Osteoblast (primary cell): ENCODE measurements at regions not wholly inside any gene's neighbourhood (a gene's known extent, or its start where the extent isn't known, plus 50 kb on each side); places are given as distances from the start of the nearest gene placed in this dataset.

Source experiments
- DNase-seq: peaks from one replicate; pipeline ENCODE4 v3.0.0; 2011; ENCODE audit warnings: low spot score, mixed read lengths; ENCODE audit not compliant: insufficient read length; ENCODE audit errors: missing footprints
- H2AFZ ChIP-seq: 2 replicates; pipeline ENCODE4 v1.6.0; 2011; ENCODE audit warnings: mild to moderate bottlenecking, low read length
- H3K27ac ChIP-seq: 2 replicates; pipeline ENCODE4 v1.5.1; 2011; ENCODE audit warnings: mild to moderate bottlenecking, low read depth, low read length, moderate library complexity
- H3K27me3 ChIP-seq: 2 replicates; pipeline ENCODE4 v1.6.0; 2012; ENCODE audit warnings: mild to moderate bottlenecking, control low read depth, inconsistent platforms, low read length, moderate library complexity; ENCODE audit not compliant: insufficient read depth
- H3K36me3 ChIP-seq: 2 replicates; pipeline ENCODE4 v1.5.1; 2011; ENCODE audit warnings: mild to moderate bottlenecking, low read length, control low read depth, moderate library complexity; ENCODE audit not compliant: insufficient read depth
- H3K4me1 ChIP-seq: 2 replicates; pipeline ENCODE4 v1.5.1; 2011; ENCODE audit warnings: mild to moderate bottlenecking, low read length, control low read depth, moderate library complexity; ENCODE audit not compliant: insufficient read depth
- H3K4me2 ChIP-seq: 2 replicates; pipeline ENCODE4 v1.6.0; 2011; ENCODE audit warnings: mild to moderate bottlenecking, low read length; ENCODE audit not compliant: insufficient read depth
- H3K4me3 ChIP-seq: fragments of 200-600 bp; sonication (generic); 3 replicates; pipeline ENCODE4 v1.5.1; 2012; ENCODE audit warnings: mild to moderate bottlenecking, low read length, inconsistent platforms; ENCODE audit not compliant: insufficient read depth
- H3K79me2 ChIP-seq: 2 replicates; pipeline ENCODE4 v1.6.0; 2012; ENCODE audit warnings: mild to moderate bottlenecking, low read length, control low read depth, inconsistent platforms; ENCODE audit not compliant: insufficient read depth
- H3K9me3 ChIP-seq: 2 replicates; pipeline ENCODE4 v1.5.1; 2011; ENCODE audit warnings: low read depth, low read length, control low read depth
- H4K20me1 ChIP-seq: 2 replicates; pipeline ENCODE4 v1.6.0; 2012; ENCODE audit warnings: mild to moderate bottlenecking, low read length, control low read depth; ENCODE audit not compliant: insufficient read depth
- CTCF ChIP-seq: IDR thresholded peaks from 2 replicates; pipeline ENCODE4 v1.5.1; 2011; ENCODE audit warnings: mild to moderate bottlenecking, low read depth, low read length, moderate library complexity; ENCODE audit errors: extremely low read depth

- peak overlapping the region; percentile 67 for H3K4me3 ChIP-seq
- peaks cover 85% of the 10 kb centered on the region for H3K4me1 ChIP-seq
- H4K20me1 ChIP-seq: no peaks in the 10 kb centered on the region
- H3K4me2 ChIP-seq: peak overlapping the region; percentile 91
- no peak for TF ChIP-seq CTCF
- no peak for DNase-seq
- peak overlapping the region; percentile 95 for H3K27ac ChIP-seq
- peaks cover 81% of the 10 kb centered on the region for H3K79me2 ChIP-seq
- no peaks in the 10 kb centered on the region for H3K27me3 ChIP-seq
- H3K9me3 ChIP-seq: no peaks in the 10 kb centered on the region
- H2AFZ ChIP-seq: no peak overlapping the region
- H3K36me3 ChIP-seq: peaks cover 9% of the 10 kb centered on the region
Observed at GRCh38 chr11:122202161-122202950, 86.3 kb upstream of the BLID start.

- Histone ChIP-seq H3K4me1 (peaks cover 85% of the 10 kb centered on the region), H4K20me1 (no peaks in the 10 kb centered on the region), H3K27ac (peak overlapping the region; percentile 95), H3K27me3 (no peaks in the 10 kb centered on the region), H3K4me2 (peak overlapping the region; percentile 72), H3K9me3 (no peaks in the 10 kb centered on the region), H2AFZ (no peak overlapping the region), H3K79me2 (peaks cover 74% of the 10 kb centered on the region), H3K4me3 (peak overlapping the region; percentile 57), H3K36me3 (peaks cover 9% of the 10 kb centered on the region)
- no peak for TF ChIP-seq CTCF
- no peak for DNase-seq
Observed at GRCh38 chr11:122201106-122201505, 85.1 kb upstream of the BLID start.

GRCh38 chr11:122199661-122200060 lies 83.6 kb upstream of the BLID start:
- H3K4me1 ChIP-seq: peaks cover 77% of the 10 kb centered on the region
- H3K79me2 ChIP-seq: peaks cover 74% of the 10 kb centered on the region
- H3K27me3 ChIP-seq: no peaks in the 10 kb centered on the region
- no peak overlapping the region for H3K4me3 ChIP-seq
- H3K27ac ChIP-seq: peak overlapping the region; percentile 63
- no peaks in the 10 kb centered on the region for H3K9me3 ChIP-seq
- no peak for DNase-seq
- no peak for TF ChIP-seq CTCF
- H3K4me2 ChIP-seq: peak overlapping the region; percentile 72
- H2AFZ ChIP-seq: no peak overlapping the region
- no peaks in the 10 kb centered on the region for H4K20me1 ChIP-seq
- H3K36me3 ChIP-seq: peaks cover 9% of the 10 kb centered on the region

GRCh38 chr11:122198291-122198983 lies 82.4 kb upstream of the BLID start:
- peaks cover 4% of the 10 kb centered on the region for H3K36me3 ChIP-seq
- H3K4me3 ChIP-seq: no peak overlapping the region
- TF ChIP-seq CTCF: no peak
- no peak overlapping the region for H2AFZ ChIP-seq
- H3K27ac ChIP-seq: peak overlapping the region; percentile 79
- no peak for DNase-seq
- no peaks in the 10 kb centered on the region for H4K20me1 ChIP-seq
- H3K4me1 ChIP-seq: peaks cover 77% of the 10 kb centered on the region
- H3K4me2 ChIP-seq: peak overlapping the region; percentile 1
- H3K9me3 ChIP-seq: no peaks in the 10 kb centered on the region
- no peaks in the 10 kb centered on the region for H3K27me3 ChIP-seq
- peaks cover 75% of the 10 kb centered on the region for H3K79me2 ChIP-seq
